ENCODE measurements at regions not wholly inside any gene's neighbourhood (a gene's known extent, or its start where the extent isn't known, plus 50 kb on each side); places are given as distances from the start of the nearest gene placed in this dataset.

DNA sequence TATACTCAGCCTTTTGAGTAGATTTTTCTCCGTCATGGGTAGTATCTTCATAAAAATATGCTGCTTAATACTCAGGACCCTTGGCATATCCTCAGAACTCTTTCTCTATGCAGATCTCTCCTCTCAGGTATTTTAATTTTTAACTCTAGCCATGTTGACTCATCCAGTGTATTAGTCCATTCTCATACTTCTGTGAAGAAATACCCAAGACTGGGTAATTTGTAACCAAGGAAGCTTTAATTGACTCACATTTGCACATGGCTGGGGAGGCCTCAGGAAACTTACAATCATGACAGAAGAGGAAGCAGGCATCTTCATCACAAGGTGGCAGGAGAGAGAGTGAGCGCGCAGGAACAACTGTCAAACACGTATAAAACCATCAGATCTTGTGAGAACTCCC is 129.3 kb upstream of the CD96 start:
- no peak for TF ChIP-seq POLR2AphosphoS5 (IDR thresholded peaks at IDR 0.05; ENCODE audit: insufficient read depth in 1 of 2, low read depth in 1 of 2)
- TF ChIP-seq, protein P1, sequence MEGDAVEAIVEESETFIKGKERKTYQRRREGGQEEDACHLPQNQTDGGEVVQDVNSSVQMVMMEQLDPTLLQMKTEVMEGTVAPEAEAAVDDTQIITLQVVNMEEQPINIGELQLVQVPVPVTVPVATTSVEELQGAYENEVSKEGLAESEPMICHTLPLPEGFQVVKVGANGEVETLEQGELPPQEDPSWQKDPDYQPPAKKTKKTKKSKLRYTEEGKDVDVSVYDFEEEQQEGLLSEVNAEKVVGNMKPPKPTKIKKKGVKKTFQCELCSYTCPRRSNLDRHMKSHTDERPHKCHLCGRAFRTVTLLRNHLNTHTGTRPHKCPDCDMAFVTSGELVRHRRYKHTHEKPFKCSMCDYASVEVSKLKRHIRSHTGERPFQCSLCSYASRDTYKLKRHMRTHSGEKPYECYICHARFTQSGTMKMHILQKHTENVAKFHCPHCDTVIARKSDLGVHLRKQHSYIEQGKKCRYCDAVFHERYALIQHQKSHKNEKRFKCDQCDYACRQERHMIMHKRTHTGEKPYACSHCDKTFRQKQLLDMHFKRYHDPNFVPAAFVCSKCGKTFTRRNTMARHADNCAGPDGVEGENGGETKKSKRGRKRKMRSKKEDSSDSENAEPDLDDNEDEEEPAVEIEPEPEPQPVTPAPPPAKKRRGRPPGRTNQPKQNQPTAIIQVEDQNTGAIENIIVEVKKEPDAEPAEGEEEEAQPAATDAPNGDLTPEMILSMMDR (IDR thresholded peaks at IDR 0.05), result no peak
- TF ChIP-seq POLR2A (IDR thresholded peaks at IDR 0.05), result no peak

Measured in vagina (tissue), 2 donors.